NCI-H128 (cell line): ENCODE measurements at regions not wholly inside any gene's neighbourhood (a gene's known extent, or its start where the extent isn't known, plus 50 kb on each side); places are given as distances from the start of the nearest gene placed in this dataset.

ENCODE experiments used
- DNase-seq: peaks from one replicate; lab custom pipeline; 2025; ENCODE audit not compliant: unreplicated experiment; lab: John Stamatoyannopoulos, UW

- no peak for DNase-seq
Observed at GRCh38 chr11:70568814-70569617, 170.7 kb downstream of the CTTN start.

- DNase-seq: no peak
Observed at GRCh38 chr11:70569618-70569890, 171.2 kb downstream of the CTTN start.

DNA sequence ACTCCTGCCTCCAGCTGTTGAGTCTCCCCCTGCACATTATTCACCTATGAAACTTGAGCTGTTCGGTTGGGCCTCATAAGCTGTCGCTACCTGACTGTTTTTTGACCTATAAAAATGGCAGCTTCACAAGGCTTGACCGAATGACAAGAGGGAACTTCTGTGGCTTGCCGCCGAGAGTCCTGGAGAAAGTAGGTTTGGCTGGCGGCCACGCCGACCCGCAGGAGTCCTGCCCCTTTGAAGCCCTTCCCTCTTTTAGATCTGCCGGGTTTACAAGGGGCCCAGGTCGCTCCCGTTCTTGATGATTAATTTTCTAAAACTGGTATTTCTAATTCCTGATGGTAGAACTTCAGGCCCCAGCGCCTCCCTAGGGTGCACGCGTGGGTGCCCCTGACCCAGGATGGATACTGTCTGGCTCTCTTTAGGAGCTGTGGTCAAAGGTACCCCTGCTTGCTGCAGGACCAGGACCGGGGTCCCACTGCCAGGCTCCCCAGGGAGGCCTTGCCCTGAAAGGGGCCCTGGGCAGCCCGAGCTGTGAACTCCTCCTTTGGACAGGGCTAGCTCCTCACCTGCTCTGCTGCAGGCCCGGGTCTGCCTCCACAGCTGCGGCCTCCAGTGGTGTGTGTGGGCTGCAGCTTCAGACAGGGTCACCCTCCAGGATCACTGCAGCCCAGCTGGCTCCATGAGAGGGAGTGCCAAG is 171.8 kb downstream of the CTTN start:
- no peak for DNase-seq

GRCh38 chr11:70570693-70571395 is 172.5 kb downstream of the CTTN start:
- no peak for DNase-seq

DNA sequence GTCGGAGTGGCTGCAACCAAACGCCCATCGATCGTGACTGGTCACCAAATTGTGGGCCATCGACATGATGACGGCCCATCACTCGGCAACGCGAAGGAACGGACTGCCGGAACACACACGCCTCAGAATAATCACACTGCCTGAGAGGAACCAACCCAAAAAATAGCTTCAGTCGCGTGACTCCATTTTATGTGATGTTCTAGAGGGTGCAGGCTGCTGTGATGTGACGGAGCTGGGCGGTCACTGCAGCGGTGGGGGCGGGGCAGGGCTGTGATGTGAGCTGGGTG is 174.6 kb downstream of the CTTN start:
- DNase-seq: no peak

DNA sequence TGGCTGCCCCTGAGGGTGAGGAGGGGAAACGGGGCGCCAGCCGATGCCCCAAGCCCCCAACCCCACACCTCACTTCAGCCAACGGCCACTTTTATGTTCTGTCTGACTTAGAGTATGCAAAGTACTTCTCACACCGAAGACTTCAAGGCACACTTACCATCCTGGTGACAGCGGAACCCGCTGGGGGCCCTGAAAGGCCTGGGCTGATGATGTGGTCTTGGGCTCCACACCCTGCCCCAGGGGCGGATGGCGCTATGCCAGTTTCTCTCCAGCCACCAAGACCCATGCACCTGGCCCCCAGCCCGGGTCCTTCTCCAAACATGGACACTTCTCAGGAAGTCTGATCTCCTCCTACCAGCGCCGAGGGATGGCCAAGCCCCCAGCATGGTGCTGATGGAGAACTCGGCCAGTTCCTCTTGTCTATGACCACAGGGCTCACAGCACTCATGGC is 175.4 kb downstream of the CTTN start:
- DNase-seq: no peak

DNA sequence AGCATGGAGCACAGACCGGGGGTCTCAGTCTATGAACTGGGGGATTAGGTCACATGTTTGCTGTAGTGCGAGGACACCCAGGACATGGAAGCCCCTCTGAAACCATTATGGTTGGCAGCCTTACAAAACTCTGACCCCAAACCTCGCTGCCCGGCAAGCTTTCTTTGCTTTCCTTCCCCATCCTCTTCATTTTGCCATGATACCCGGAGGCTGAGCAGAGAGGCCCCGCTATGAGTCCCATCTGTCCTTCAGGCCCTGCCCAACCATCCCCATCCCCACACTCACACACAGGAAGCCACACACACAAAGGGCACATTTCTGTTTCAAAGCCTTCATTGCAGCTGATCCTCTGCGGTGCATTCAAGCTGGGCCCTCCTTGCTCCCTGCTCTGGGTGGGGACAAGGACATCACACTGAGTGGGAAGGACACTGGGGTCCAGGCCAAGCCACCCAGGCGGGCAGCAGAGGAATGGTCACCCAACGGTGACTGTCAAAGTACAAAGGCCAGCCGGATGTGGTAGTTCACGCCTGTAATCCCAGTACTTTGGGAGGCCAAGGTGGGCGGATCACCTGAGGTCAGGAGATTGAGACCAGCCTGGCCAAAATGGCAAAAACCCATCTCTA is 176.5 kb downstream of the CTTN start:
- DNase-seq: no peak

DNA sequence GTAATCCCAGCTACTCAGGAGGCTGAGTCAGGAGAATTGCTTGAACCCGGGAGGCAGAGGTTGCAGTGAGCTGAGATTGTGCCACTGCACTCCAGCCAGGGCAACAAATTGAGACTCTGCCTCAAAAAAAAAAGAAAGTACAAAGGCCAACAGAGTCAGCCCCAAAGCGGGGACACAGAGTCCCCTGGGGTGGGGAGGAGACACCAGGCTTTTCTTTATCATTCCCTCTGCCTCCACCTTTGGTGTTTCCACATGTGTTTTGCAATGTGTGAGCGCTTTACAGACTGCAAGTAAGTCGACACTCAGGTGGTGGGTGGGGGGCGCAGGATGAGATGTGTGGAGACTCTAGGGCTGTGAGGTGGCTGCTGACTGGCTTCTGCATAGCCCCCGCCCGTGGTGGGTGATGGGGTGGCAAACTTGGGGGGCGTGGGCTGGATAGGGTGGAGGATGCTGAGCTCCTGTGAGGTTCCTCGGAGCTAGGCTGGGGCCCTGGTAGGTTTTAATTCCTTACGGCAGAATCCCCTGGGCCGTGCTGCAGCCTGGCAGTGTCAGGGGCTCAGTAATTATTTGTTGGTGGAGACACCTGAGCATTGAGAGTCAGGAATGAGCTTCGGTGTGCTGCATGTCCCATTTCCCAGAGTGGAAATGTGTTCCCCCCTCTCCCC is 177.2 kb downstream of the CTTN start:
- no peak for DNase-seq

GRCh38 chr11:70577258-70577603 is 178.9 kb downstream of the CTTN start:
- DNase-seq: no peak

DNA sequence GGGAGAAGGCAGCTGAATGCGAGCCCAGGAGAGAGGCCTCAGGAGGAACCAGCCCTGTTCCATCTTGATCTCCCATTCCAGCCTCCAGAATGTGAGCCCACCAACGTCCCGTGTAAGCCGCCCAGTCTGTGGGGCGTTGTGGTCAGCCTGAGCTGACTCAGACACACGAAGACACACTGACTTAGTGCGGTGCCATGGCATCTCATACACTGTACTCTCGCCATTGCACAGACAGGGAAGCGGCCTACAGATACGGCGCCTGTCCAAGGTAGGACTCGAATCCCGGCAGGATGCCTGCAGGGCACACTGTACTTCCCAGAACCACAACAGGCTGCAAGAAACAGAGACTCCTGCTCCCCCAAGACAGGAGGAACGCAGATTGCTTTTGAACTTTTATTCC is 179.6 kb downstream of the CTTN start:
- DNase-seq: no peak

DNA sequence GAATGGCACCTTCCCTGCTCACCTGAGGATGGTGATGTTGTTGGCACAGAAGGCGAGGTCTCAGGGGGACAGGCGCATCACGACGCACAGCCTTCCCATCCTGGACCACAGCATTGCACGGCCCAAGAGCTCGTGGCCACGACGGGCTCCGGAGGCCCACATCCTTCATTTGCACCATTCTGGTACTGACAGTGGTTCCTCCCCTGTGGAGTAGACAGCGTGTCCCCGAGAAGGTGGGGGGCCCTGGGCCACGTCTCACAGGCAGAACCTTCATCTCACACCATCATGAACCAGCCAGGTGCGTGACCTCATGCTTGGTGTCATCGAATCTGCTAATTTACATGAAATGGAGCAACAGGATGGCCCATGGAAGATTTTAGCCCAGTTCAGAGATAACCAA is 180.0 kb downstream of the CTTN start:
- no peak for DNase-seq

DNA sequence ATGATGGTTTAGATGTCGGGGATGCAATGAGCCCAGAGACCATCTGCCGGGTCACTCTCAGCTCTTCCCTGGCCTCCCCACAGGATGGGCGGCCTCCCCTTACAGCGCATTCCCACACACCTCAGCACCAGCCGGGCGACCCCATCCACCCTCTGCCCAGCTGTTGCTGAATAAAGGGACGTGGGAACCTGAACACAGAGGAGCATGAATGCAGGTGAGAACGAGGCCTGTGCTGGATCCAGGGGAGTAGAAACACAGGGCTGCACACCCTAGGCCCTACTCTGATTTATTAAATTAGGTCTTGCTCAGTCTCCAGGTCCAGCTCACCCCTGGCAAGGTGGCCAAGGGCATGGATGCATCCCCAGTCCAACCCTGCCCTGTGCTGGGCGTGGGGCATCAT is 180.5 kb downstream of the CTTN start:
- DNase-seq: no peak

- no peak for DNase-seq
Observed at GRCh38 chr11:70579316-70579955, 181.1 kb downstream of the CTTN start.

GRCh38 chr11:70580036-70580805 is 181.9 kb downstream of the CTTN start:
- DNase-seq: no peak

DNA sequence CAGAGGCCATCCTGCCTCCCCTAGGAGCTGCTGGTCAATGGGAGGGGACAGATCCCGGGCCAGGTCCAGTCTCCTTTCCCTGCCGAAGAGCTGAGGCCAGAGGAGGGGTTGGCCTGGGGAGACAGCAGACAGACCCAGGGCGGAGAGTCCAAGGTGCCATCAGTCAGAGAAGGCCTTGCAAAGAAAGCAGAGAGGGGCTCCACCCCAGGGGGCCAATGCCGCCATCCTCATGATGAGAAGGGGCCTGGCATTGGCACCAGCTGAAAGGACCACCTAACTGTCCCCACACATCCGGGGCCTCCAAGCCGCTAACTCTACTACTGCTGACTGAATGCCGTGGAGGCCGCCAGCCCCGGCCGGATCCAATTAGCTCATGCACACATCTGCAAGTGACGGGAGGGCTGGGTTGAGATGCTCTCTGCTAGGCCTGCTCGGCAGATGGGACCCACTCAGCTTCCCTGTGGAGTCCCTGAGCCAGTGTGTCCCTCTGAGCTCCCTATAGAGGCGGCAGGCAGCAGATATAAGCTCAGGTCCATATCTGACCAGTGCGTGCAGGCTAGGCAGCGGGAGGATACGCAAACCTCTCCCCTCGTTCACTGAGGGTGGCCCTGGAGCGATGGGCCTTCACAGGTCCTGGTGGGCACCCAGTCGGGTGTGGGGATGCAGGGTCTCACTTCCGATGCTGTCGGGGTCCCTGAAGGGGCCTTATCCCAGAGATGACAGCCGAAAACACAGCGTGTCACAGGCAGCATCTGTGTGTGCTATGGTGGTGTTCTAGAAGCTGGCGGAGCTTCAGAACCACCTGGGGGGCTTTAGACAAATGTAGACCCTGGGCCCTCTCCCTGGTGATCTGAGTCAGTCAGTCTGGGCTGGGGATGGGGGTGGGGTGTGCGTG is 183.9 kb downstream of the CTTN start:
- no peak for DNase-seq

DNA sequence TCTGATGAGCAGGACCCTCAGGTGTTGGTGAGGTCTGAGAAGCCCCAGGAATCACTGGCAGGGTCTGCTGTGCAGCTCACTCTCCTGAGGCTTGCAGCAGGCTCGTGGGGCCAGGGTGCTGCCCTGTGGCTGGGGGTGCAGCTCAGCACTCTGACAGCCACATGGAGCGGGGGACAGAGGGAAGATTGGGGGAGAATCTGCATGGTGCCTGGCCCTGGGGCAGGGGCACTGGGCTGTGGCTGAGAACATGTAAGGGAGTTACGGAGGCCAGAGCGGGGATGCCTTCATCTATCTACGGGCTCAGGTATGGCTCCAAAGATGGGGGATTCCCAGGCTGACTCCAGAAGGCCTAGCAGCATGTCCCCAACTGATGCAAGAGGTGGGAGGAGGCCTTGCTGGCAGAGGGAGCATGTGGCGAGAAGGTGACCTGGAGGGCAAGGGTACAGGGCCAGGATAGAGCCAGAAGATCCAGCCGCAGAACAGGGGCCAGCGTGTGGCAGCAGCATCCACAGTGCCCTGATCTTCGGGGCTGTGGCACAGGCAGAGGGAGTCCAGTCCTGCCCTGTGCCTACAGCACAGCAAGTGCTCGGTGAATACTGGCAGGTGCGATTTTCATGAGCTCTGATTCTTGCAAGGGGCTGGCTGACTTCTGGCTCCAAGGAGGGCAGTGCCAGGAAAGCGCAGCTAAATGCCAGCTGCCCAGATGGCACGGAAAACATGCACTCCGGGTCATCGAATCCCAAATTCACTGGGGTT is 184.7 kb downstream of the CTTN start:
- no peak for DNase-seq

- DNase-seq: no peak
Observed at GRCh38 chr11:70583781-70584218, 185.5 kb downstream of the CTTN start.

GRCh38 chr11:70584498-70585235 is 186.3 kb downstream of the CTTN start:
- no peak for DNase-seq
